ENCODE measurements at regions not wholly inside any gene's neighbourhood (a gene's known extent, or its start where the extent isn't known, plus 50 kb on each side); places are given as distances from the start of the nearest gene placed in this dataset.

GRCh38 chr7:25854608-25855497 is 297.1 kb upstream of the NFE2L3 start:
- TF ChIP-seq POLR2A (IDR thresholded peaks at IDR 0.05) (peak; percentile 19 to 43), CTCF (IDR thresholded peaks at IDR 0.05) (peak; percentile 57 to 82 (median 70)), POLR2AphosphoS5 (IDR thresholded peaks at IDR 0.05) (peak; percentile 95), EP300 (IDR thresholded peaks at IDR 0.05) (no peak)

Data from gastroesophageal sphincter (tissue), 3 donors.